Spleen (tissue), 11 donors: ENCODE measurements at regions not wholly inside any gene's neighbourhood (a gene's known extent, or its start where the extent isn't known, plus 50 kb on each side); places are given as distances from the start of the nearest gene placed in this dataset.

Experiments used
- DNase-seq: peaks from one replicate; pipeline ENCODE4 v3.0.0-alpha.2; 2020
- H3K27ac ChIP-seq, 8 donors: fragments of 200-600 bp; sonication (generic) in 7 of 8; 1 replicate in 4 of 8; 2 replicates in 4 of 8; pipeline versions ENCODE4 v1.5.0 to v1.8.0; 2016 to 2021; ENCODE audit warnings: inconsistent platforms in 4 of 8, mild to moderate bottlenecking in 4 of 8, moderate library complexity in 1 of 8
- H3K27me3 ChIP-seq, 7 donors: fragments of 200-600 bp; sonication (generic) in 6 of 7; replicated peaks in 1 of 7; 1 replicate in 4 of 7; 2 replicates in 3 of 7; pipeline versions ENCODE4 v1.5.0 to v1.8.0; 2016 to 2021; ENCODE audit warnings: inconsistent platforms in 3 of 7, mild to moderate bottlenecking in 1 of 7
- H3K36me3 ChIP-seq, 6 donors: fragments of 200-600 bp; sonication (generic) in 5 of 6; 1 replicate in 4 of 6; 2 replicates in 2 of 6; pipeline versions ENCODE4 v1.5.0 to v1.8.0; 2016 to 2021; ENCODE audit warnings: inconsistent platforms in 2 of 6
- H3K4me1 ChIP-seq, 6 donors: fragments of 200-600 bp; sonication (generic) in 5 of 6; 1 replicate in 3 of 6; 2 replicates in 3 of 6; pipeline versions ENCODE4 v1.5.0 to v1.8.0; 2016 to 2021; ENCODE audit warnings: inconsistent platforms in 3 of 6
- H3K4me3 ChIP-seq, 8 donors: fragments of 200-600 bp; sonication (generic) in 7 of 8; 1 replicate in 4 of 8; 2 replicates in 4 of 8; pipeline versions ENCODE4 v1.5.0 to v1.8.0; 2016 to 2021; ENCODE audit warnings: inconsistent platforms in 4 of 8, mild to moderate bottlenecking in 4 of 8, moderate library complexity in 2 of 8
- H3K9me3 ChIP-seq, 8 donors: fragments of 200-600 bp; sonication (generic) in 7 of 8; 1 replicate in 4 of 8; 2 replicates in 4 of 8; pipeline versions ENCODE4 v1.5.0 to v1.8.0; 2016 to 2021; ENCODE audit warnings: inconsistent platforms in 4 of 8
- POLR2A ChIP-seq, 3 donors: fragments of 450-650 bp; IDR thresholded peaks; one replicate each; pipeline ENCODE4 v1.5.1; 2017; ENCODE audit warnings: antibody characterized with exemption in 3 of 3, mild to moderate bottlenecking in 1 of 3
- POLR2AphosphoS5 ChIP-seq, 3 donors: sonication (generic); formaldehyde crosslinking; IDR thresholded peaks; one replicate each; pipeline ENCODE4 v1.5.1; 2017; ENCODE audit warnings: antibody characterized with exemption in 3 of 3
- WGBS, 5 donors: extraction: QIAGEN DNeasy Blood & Tissue Kit in 3 of 5; methylation state at CpG; one replicate each; pipeline versions ENCODE4 v1.1.5 to v1.1.7; 2013 to 2018; 5-methylcytosine and 5-hydroxymethylcytosine counted together
- intact Hi-C: fragments of 100-400 bp; cut with DNase I; formaldehyde crosslinking; loops from one replicate; pipeline ENCODE4 v1.15.0; 2023; ENCODE audit warnings: low total_unique reads
- TF ChIP-seq, protein P1 (sequence below), 11 experiments: fragments of 200-600 bp in 7 of 11; fragments of 450-650 bp in 4 of 11; sonication (generic) in 4 of 11; IDR thresholded peaks in 8 of 11; conservative IDR thresholded peaks in 3 of 11; 1 replicate in 7 of 11; 2 replicates in 4 of 11; pipeline versions ENCODE4 v1.4.0 to v1.8.0; 2016 to 2021; ENCODE audit warnings: antibody characterized with exemption in 11 of 11, inconsistent platforms in 4 of 11, mild to moderate bottlenecking in 1 of 11
- donor health status: healthy with polysubstance abuse.
- donor health status: DM: no; HTN: no; CAD: no; lungs with moderate emphysema.
- donor health status: DM: no; HTN: no; CAD: no.
- donor health status: Bipolar disorder and iron deficiency.
- donor health status: healthy.
- donor health status: DM: no; HTN: no; CAD: no.
- donor health status: DM: yes; HTN: yes; CAD: no.

DNA sequence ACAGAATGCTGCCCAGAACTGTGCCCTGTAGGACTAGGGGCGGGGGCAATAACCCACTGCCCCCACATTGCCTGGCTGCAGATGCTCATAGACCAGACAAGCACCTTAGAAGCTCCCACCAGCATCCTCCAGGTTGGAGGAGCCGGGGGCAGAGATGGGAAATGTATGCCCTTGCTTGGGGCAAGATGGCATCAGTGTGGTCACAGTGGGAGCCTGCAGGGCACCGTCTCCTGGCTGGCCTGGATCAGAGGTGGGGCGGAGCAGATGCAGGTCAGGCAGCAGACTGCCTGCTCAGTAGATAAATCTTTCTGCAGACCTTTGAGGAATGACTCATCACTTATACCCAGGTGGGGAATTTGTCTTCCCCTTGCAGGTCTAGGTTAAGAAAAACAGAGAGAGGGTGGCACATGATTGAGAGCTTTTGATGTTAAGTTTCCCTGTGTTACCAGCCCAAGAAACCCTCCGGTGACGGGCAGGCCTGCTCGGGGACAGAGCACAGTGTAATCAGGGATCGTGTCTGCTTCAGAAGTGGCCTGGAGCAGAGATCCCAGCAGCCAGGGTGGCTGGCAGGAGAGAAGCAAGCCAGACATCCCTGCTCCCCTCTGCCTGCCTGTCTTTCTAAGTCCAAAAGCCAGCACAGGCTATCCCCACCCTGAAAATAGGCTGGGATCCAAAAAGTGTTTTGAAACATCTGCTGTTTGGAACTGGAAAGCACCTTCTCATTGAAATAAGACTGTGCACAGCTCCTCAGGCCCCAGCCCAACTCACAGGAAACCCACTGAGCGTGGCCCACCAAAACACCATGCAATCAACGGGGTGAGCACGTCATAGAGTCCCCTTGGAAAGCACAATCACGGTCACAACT lies 50.7 kb upstream of the RPL38 start:
- H3K4me3 ChIP-seq: no peak overlapping the region
- DNase-seq: no peak
- peaks cover 0 to 40% (median 0%) of the 10 kb centered on the region in 7 donors for H3K27me3 ChIP-seq
- H3K4me1 ChIP-seq: no peaks in the 10 kb centered on the region
- H3K36me3 ChIP-seq: no peaks in the 10 kb centered on the region
- 53 to 69% (median 65%) methylated on average over 12 of the region's 12 CpGs for WGBS, 5 donors
- no peak overlapping the region for H3K27ac ChIP-seq
- TF ChIP-seq POLR2AphosphoS5 (IDR thresholded peaks at IDR 0.05): no peak
- TF ChIP-seq POLR2A (IDR thresholded peaks at IDR 0.05): no peak
- TF ChIP-seq, protein P1, sequence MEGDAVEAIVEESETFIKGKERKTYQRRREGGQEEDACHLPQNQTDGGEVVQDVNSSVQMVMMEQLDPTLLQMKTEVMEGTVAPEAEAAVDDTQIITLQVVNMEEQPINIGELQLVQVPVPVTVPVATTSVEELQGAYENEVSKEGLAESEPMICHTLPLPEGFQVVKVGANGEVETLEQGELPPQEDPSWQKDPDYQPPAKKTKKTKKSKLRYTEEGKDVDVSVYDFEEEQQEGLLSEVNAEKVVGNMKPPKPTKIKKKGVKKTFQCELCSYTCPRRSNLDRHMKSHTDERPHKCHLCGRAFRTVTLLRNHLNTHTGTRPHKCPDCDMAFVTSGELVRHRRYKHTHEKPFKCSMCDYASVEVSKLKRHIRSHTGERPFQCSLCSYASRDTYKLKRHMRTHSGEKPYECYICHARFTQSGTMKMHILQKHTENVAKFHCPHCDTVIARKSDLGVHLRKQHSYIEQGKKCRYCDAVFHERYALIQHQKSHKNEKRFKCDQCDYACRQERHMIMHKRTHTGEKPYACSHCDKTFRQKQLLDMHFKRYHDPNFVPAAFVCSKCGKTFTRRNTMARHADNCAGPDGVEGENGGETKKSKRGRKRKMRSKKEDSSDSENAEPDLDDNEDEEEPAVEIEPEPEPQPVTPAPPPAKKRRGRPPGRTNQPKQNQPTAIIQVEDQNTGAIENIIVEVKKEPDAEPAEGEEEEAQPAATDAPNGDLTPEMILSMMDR (IDR thresholded peaks at IDR 0.05 in 8 of 11, conservative IDR thresholded peaks at IDR 0.05 in 3 of 11): no peak
- no peaks in the 10 kb centered on the region for H3K9me3 ChIP-seq
- intact Hi-C loops: no loop called here

DNA sequence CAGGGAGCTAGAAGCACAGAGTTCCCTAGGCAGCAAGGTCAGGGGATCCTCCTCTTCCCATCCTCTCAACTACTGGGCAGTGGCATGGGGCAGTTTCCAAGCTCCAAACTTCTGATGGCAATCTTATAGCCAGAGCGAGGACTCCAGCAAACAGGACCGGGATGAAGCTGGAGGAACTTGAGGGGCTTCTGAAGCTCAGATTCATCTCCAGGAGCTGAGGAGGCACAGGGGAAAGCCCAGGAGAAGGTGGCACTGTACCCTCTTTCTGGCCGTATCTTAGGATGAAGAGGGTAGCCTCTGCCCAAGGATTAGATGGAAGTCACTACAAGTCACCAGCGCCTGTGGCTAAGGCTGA lies 50.0 kb upstream of the RPL38 start:
- DNase-seq: no peak
- H3K9me3 ChIP-seq: no peaks in the 10 kb centered on the region
- intact Hi-C loops: no loop called here
- no peak overlapping the region for H3K4me3 ChIP-seq
- 87 to 100% (median 94%) methylated on average over 4 of the region's 4 CpGs for WGBS, 5 donors
- H3K27me3 ChIP-seq: peaks cover 0 to 36% (median 0%) of the 10 kb centered on the region in 7 donors
- no peak overlapping the region for H3K27ac ChIP-seq
- TF ChIP-seq, protein P1 (IDR thresholded peaks at IDR 0.05 in 8 of 11, conservative IDR thresholded peaks at IDR 0.05 in 3 of 11): no peak
- TF ChIP-seq POLR2AphosphoS5 (IDR thresholded peaks at IDR 0.05) (no peak), POLR2A (IDR thresholded peaks at IDR 0.05) (no peak)
- H3K4me1 ChIP-seq: no peaks in the 10 kb centered on the region
- H3K36me3 ChIP-seq: no peaks in the 10 kb centered on the region
